ENCODE measurements at regions not wholly inside any gene's neighbourhood (a gene's known extent, or its start where the extent isn't known, plus 50 kb on each side); places are given as distances from the start of the nearest gene placed in this dataset.

GRCh38 chr5:60232036-60232795, 338.7 kb upstream of the PDE4D start:
- TF ChIP-seq POLR2A (IDR thresholded peaks at IDR 0.05) (no peak), CTCF (IDR thresholded peaks at IDR 0.05 in 8 of 11, conservative IDR thresholded peaks at IDR 0.05 in 3 of 11) (no peak), POLR2AphosphoS5 (IDR thresholded peaks at IDR 0.05) (no peak)

Measured in spleen (tissue), 7 donors.